ENCODE measurements at regions not wholly inside any gene's neighbourhood (a gene's known extent, or its start where the extent isn't known, plus 50 kb on each side); places are given as distances from the start of the nearest gene placed in this dataset.

GRCh38 chr5:35458824-35459207, 158.8 kb upstream of the SPEF2 start:
- Histone ChIP-seq H3K9me3 (no peaks in the 10 kb centered on the region), H3K4me1 (no peaks in the 10 kb centered on the region), H3K4me3 (no peak overlapping the region), H3K27ac (no peak overlapping the region), H3K36me3 (no peaks in the 10 kb centered on the region), H3K27me3 (no peaks in the 10 kb centered on the region)
- TF ChIP-seq POLR2A (IDR thresholded peaks at IDR 0.05) (no peak), CTCF (IDR thresholded peaks at IDR 0.05) (no peak)
- no peak for DNase-seq

GRCh38 chr5:35457912-35458823, 159.5 kb upstream of the SPEF2 start:
- Histone ChIP-seq H3K36me3 (no peaks in the 10 kb centered on the region), H3K4me3 (no peak overlapping the region), H3K9me3 (no peaks in the 10 kb centered on the region), H3K27ac (no peak overlapping the region), H3K4me1 (no peaks in the 10 kb centered on the region), H3K27me3 (no peaks in the 10 kb centered on the region)
- DNase-seq, result no peak
- TF ChIP-seq CTCF (IDR thresholded peaks at IDR 0.05) (no peak), POLR2A (IDR thresholded peaks at IDR 0.05) (no peak)

GRCh38 chr5:35456506-35456905, 161.2 kb upstream of the SPEF2 start:
- Histone ChIP-seq H3K27me3 (no peaks in the 10 kb centered on the region), H3K9me3 (no peaks in the 10 kb centered on the region), H3K36me3 (no peaks in the 10 kb centered on the region), H3K4me3 (no peak overlapping the region), H3K4me1 (no peaks in the 10 kb centered on the region), H3K27ac (no peak overlapping the region)
- TF ChIP-seq POLR2A (IDR thresholded peaks at IDR 0.05), result no peak
- TF ChIP-seq CTCF (IDR thresholded peaks at IDR 0.05), result no peak
- no peak for DNase-seq

- Histone ChIP-seq H3K27ac (no peak overlapping the region), H3K4me1 (no peaks in the 10 kb centered on the region), H3K36me3 (no peaks in the 10 kb centered on the region), H3K27me3 (no peaks in the 10 kb centered on the region), H3K4me3 (no peak overlapping the region), H3K9me3 (no peaks in the 10 kb centered on the region)
- no peak for DNase-seq
- TF ChIP-seq CTCF (IDR thresholded peaks at IDR 0.05) (no peak), POLR2A (IDR thresholded peaks at IDR 0.05) (no peak)
These were observed 163.6 kb upstream of the SPEF2 start for GRCh38 chr5:35454011-35454525.

GRCh38 chr5:35443803-35444595, 173.7 kb upstream of the SPEF2 start:
- Histone ChIP-seq H3K4me1 (no peaks in the 10 kb centered on the region), H3K4me3 (no peak overlapping the region), H3K36me3 (no peaks in the 10 kb centered on the region), H3K9me3 (no peaks in the 10 kb centered on the region), H3K27me3 (no peaks in the 10 kb centered on the region), H3K27ac (no peak overlapping the region)
- no peak for TF ChIP-seq POLR2A (IDR thresholded peaks at IDR 0.05)
- no peak for TF ChIP-seq CTCF (IDR thresholded peaks at IDR 0.05)
- DNase-seq, result no peak

Data from Peyer's patch (tissue), 4 donors.